GM19455 (cell line): ENCODE measurements at regions not wholly inside any gene's neighbourhood (a gene's known extent, or its start where the extent isn't known, plus 50 kb on each side); places are given as distances from the start of the nearest gene placed in this dataset.

Experiments
- ATAC-seq: cut with Tn5 transposase; IDR thresholded peaks from one replicate; pipeline ENCODE4 v1.9.1; 2021; ENCODE audit not compliant: unreplicated experiment

DNA sequence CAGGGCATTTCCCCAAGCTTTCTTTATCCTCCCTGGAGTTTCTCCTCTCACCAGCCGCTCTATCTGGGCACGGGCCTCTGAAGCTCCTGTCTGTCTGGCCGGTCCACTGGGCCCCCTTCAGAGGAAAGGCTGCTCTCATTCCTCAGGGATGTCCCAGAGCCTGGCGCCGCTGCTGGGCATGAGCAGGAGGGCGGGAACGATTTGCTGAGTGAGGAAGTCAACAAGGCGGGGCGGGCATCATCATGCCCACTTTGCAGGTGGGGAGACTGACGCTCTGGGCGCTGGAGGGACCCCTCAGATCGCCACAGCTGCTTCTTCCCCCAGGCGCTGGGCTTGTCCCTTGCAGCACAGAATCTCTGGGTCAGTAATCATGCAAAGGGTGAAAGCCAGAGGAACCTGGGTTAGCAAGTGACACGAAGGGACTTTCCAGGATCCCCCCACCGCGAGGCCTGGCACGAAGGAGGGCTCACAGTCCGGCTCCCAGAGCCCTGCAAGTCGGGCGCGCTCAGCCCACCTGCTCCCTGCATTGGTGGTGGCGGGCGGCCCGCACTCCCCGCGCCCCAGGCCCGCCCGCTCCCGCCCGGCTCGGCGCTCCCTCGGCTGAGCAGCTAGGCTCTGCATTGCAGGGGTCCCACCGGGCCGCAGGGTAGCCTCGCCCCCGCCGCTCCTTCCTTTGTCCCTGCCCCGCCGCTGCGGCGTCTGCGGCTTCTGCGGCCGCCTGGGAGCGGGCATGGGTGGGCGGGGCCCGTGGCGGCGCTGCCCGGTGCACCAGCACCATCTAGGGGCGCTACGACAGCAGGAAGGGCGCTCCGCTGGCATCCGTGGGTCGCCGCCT, 157.8 kb downstream of the CYRIA start:
- no peak for ATAC-seq

- ATAC-seq, result no peak
Measured at GRCh38 chr2:16506366-16506765, 159.3 kb downstream of the CYRIA start.

DNA sequence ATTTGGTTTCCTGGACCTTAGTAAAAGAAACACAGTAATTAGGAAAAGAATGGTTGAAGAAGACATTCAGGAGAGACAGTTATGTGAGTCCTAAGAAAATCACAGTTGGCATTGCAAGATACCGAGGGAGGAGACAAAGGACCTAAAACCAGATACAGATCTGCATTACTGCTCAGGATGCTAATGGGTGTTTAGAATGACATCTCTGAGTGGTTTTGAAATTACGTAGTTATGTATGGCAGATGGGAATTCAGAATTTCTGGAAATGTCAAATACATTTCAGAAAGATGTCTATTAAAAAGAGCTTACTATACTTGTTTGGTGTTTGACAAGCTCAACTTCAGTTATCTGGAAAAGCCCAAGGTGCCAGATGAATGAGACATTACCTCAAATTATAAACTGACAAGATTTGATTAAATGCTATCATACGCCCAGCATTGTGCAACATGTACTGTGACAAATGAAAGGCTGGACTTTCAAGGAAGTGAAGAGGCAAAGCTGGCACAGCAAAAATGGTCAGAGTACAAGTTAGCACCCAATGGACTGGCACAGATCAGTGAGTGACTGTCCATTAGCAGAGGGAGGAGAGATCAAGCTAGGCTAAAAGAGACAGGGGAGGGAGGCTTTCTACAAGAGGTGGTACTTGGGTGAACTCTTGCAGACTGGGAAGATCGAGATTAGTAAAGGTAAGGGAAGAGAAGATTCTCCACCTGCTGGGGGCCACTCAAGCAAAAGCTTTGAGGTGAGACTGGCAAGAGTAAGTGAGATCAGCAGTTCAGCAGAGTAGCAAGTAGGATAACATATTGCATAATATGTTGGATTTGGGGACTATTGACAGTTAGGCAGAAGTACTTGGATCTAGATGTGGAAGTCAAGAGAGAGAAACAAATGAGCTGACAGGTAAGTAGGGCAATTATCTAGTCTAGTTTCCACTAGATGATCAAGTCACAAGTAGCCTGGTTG, 168.9 kb downstream of the CYRIA start:
- ATAC-seq, result no peak

GRCh38 chr2:16495509-16496208, 170.0 kb downstream of the CYRIA start:
- ATAC-seq, result no peak

GRCh38 chr2:16494836-16495508, 170.7 kb downstream of the CYRIA start:
- no peak for ATAC-seq

DNA sequence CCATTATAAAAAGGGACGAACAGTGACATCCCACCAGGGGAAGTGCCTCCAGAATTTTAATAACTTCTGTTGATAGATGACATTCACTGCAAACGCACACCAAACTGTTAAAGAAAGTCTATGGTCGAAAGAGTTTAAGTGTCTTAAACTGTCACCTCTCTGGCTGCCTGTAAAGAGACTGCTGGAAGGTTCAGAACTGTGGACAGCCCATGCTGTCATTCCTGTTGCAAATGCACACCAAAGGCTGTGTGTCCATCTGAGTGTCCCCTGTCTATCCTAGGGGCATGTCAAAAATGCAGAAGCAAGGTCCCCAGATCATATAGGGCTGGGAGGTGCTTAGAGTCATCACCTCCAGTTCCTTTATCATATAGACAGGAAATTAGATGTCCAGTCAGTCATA, 171.8 kb downstream of the CYRIA start:
- ATAC-seq, result no peak

- no peak for ATAC-seq
Measured at GRCh38 chr2:16487686-16488085, 177.9 kb downstream of the CYRIA start.

DNA sequence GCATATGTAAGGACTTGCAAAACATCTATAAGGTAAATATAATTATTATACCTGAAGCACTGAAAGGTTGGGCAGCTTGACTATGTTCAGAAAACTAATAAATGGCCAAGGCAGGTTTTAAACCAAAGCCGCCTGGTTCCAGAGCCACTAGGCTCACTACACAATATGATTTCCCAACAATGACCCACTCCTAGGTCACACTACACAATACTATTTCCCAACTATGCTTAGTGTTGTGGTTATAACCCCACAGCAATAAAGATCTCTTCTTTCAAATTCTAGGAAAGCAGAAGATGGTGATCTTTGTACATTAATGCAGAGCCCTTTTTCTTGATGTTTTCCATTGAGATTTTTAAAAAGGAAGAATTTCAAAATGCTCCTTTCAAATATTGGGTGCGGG, 180.4 kb downstream of the CYRIA start:
- ATAC-seq, result no peak

GRCh38 chr2:16482460-16482859, 183.2 kb downstream of the CYRIA start:
- no peak for ATAC-seq

DNA sequence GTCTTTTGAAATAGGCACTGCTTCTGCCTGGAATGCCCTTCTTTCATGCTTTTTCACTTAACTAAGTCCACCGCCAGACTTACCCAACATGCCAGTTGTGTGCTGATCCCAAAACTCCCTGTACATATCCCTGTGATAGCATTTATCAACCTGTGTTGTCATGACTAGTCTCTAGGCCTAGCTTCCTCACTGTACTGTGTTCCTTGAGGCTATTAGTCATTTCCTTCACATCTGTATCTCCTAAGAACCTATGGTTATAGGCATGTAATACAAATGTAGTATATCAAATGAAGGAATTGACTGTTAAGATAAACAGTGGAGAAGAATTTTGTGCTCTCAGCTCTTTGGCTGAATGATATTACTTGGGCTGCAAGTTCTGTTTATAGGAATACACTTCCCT, 184.3 kb downstream of the CYRIA start:
- ATAC-seq, result no peak

GRCh38 chr2:16479721-16480120, 185.9 kb downstream of the CYRIA start:
- no peak for ATAC-seq

DNA sequence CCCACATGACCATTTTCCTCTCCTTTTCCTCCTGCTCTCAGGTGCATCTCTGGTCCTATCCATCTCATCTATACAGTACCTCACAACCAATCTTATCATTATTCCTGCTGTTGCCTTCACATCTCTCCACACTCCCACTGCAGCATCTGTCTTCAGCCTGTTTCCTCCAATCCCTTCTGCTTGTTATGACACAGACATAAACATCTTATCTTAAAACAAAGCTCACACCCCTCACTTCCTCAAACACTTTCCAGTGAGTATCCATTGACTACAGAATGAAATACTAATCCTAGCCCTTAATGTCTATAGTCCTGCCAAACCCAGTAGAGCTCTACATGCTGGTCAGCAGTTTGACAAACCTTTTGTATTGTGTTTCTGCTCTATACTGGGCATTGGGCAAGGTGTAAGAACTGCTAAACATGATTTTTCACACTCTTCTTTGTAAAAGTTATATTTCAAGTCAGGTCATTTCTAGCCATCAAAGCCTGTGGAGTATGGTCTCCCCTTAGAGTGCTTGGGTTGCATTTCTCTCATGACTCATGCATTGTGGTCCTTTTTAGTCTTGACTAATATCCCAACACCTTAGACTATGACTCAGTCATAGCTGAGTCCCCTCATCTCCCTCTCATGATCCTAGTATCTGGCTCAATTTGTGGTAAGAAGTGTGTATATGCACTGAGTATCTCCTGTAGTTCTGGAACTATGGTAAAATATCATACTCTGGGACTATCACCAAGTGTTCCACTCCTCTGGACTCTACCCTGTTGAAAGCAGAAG, 187.0 kb downstream of the CYRIA start:
- no peak for ATAC-seq

DNA sequence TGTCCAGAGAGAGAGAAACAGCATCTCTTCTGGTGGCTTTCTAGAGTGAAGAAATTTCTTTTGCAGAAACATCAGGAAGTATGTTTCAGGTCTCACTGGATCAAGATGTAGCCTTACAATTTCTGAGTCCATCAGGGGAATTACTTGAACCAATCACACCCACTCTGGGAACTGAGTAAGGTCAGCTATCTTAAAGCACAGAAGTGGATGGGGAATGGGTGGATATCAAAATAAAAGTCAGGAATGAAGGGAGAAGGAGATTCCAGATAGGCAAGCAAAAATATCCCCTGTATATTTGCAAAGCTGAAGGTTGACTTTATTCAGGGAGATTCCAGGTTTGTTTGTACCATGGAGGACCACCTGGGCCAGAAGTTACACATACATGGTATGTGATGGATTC, 188.0 kb downstream of the CYRIA start:
- ATAC-seq, result no peak

DNA sequence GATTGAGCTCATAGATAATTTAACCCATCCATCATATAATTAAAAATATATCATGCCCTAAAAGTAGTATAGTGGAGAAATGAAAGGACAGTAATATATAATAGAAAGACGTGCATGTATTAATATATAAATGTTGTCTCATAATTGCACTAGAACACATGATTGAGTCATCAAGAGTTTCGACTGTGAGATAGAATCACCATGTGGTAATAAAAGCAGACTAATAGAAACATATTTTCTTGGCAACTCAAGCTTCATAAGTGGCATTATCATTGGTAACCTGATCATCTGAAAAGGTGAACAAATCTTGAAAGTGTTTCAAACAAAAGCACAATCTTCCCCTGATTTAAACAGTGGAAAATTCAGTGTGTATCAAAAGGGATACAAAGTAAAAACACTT, 188.8 kb downstream of the CYRIA start:
- no peak for ATAC-seq

DNA sequence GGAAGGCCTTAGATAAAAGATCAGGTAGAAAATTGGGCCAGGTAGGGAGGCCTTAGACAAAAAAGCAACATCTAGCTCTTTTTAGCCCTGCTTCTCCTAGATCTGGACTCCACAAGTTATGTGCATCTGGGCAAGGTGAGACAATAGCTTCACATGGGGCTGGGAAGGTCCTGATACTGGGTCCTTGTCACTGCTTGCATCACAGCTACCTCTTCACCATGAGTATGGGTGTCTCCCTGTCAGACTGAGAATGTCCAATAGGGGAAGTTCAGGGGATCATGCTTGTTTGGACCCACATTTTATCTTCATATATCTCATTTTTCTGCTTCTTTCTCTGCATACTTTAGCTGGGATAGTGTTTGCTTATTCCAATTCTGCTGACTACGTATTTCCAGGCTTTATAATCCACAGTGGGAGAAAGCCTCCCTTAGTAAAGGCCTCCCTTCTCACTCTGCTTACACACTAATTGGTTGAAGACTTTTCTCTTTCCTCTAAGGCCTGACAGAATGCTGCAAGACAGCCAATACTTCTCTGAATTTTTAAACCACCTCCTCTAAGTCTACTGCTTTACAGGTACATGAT, 189.6 kb downstream of the CYRIA start:
- ATAC-seq, result no peak

GRCh38 chr2:16475586-16475985, 190.0 kb downstream of the CYRIA start:
- no peak for ATAC-seq

GRCh38 chr2:16473575-16473974, 192.1 kb downstream of the CYRIA start:
- ATAC-seq, result no peak

GRCh38 chr2:16470936-16471490, 194.6 kb downstream of the CYRIA start:
- no peak for ATAC-seq

DNA sequence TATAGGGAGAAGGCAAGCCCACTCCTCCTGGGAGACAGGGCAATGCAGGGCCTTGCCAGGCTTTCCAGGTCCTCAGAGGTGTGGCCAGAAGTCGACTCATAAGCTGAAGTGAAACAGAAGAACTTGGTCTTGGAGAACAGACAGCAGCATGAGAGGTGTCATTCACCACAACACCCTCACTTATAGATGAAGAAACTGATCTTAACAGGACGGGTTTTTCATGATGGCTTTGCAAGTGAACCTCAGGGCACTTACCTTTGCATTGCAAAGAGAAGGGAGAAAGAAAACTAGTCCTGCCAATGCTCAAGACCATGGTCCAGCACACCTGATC, 198.8 kb downstream of the CYRIA start:
- ATAC-seq, result no peak
